HG03565 (cell line): ENCODE measurements at regions not wholly inside any gene's neighbourhood (a gene's known extent, or its start where the extent isn't known, plus 50 kb on each side); places are given as distances from the start of the nearest gene placed in this dataset.
A peak's percentile ranks its signal among the peaks of the same experiment; 100 is the strongest.

Experiments used
- ATAC-seq: cut with Tn5 transposase; IDR thresholded peaks from one replicate; pipeline ENCODE4 v1.9.1; 2021; ENCODE audit warnings: mild to moderate bottlenecking, moderate library complexity; ENCODE audit not compliant: unreplicated experiment

DNA sequence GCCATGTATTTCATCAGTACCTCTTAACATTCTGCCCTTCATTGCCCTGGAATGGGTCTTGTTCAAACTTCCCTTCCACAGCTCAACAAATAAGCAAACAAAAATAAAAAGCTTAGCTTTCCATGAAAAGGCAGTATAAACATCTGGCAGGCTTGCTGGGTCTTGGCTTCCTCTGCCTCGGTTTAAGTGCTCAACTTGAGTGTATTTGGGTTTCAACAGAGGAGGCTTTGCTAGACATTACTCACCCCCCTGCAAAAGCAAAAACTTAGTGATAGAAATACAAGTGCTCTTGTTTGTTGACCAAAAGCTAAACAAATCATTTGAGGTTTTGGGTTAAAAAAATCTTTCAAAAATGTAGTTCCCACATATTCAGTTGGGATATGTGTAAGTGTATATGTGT, 518.5 kb downstream of the PLPP3 start:
- ATAC-seq, result no peak

DNA sequence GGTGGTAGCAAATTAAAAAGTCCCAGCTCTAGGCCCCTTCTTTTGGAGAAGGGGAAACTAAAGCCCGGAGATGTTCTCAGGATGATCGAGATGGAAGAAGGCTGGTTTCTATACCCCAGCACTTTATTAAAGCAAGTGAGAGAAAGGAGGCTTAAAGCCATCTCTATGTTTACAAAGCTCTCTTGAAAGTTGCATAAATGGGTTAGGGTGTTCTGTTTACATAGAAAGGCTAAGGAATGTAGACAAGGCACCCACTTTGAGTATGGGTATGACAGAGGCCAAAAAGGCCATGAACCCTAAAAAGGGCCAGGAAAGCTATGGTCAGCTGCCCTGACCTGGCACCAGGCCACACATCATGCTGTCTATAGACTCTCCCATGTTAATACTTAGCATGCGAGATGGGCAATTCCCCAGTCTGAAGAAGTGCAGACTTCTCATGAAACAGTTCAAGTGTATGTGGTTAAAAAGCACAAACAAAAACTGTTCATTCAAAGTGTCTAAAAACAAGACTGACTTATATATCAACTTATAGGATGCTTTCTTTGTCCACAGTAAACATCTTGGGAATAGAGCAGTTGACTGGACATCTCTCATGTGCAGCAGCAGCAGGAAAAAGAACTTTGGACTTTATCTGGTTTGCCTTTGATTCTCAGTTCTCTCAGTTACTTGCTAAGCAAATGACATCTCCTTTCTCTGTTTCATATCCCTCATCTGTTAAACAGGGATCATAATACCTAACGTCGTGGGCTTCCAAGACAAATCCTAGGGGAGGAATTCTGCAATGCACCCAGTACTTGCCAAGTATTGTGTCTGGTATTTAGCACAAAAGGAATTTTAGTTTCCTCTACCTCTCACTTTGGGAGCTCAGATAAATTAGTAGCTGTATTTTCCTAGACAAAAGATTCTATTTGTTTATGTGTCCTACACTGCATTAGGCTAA, 521.6 kb downstream of the PLPP3 start:
- ATAC-seq, result no peak

DNA sequence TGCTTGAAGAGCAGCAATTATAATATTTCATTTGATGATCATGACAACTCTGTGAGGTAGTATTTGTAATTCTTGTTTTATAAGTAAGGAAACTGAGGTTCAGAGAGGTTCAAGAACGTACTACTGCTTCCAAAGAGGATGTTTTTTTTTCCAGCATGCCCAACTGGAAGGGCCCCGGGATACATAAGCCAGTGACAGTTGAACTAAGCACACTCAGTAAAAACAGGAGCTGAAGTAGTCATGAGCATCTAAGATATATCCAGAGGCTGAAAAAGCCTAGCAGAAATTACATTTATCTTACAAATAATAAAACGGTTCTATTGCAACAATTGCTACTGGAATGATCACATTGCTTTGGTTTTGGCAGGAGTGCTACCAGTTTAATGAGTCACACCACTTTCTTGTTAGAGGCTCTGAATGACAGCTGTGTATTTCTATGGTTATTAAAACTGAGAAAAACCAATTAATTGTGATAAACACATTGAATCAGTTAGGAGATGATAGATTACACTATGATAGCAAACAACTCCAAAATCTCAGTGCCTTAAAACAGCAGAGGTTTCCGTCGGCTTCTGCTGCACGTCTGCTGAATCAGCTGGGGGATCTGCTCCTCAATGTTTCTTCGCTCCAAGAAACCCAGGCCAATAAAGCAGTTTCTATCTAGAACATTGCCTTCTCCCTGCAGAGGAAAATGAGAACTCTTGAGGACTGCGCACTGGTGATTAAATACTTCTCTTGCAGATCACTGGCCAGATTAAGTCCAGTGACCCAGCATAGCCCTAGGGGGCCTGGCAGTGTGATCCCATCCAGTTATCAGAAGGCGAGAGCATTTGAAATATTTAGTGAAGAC, 522.7 kb downstream of the PLPP3 start:
- no peak for ATAC-seq

DNA sequence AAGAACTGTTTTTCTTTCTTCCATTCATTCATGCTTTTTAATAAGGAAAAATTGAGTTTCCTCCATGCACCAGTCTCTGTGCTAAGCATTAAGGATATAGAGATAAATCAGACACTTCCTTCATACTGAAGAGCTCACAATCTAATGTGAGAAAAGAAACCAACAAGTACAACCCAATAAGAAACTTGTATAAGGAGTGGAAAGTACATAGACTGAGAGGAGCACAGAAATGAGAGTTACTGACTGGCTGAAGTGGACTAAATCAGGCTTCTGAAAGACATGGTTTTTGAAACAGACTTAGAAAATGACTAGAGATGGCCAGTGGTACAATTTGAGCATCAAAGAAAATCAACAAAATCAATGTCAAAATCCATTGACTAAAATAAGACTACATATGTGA, 524.4 kb downstream of the PLPP3 start:
- ATAC-seq, result no peak

DNA sequence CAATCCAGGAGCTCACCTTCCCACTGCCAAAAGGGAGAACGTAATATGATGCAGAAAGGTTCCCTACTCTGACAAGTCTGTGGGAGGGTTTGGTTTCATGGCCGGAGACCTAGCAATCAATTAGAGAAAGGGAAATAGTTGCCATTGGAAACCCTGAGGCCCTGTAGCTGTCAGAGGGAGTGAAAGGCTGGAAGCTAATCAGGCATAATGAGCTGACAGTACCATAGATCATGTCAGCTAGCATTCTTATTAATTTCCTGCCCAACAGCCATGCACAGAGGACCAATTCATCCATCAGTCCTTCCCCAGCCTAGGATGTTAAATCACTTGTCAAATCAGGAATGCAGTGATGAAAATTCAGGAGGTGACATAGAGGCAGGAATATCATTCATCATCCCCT, 527.3 kb downstream of the PLPP3 start:
- ATAC-seq, result no peak

DNA sequence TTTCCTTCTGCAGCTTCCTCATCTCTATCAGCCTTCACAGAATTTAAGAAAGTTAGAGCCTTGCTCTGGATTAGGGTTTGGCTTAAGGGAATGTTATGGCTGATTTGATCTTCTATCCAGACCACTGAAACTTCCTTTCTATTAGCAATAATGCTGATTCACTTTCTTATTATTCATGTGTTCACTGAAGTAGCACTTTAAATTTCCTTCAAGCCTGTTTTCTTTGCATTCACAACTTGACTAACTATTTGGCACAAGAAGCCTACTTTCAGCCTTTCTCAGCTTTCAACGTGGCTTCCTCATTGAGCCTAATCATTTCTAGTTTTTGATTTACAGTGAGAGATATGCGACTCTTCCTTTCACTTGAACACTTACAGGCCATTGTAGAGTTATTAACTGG, 528.5 kb downstream of the PLPP3 start:
- ATAC-seq, result no peak

DNA sequence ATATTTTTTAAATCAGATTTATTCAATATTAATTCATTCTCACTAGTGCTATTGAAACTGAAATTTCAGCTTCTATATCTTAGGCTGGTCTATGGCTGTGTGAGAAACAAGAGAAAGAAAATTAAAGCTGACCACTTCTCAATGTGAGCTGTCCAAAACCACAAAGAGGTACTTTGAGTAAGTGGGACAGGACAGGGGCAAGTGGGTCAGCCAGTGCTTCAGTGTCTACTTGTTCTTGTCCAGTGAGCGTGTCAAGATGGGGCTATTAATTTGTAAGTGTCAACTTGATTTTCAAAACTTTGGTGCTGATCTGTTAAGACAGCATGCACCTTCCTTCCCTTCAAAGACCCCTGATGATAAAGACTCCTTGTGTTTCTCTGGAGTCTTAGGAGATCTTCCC, 533.9 kb downstream of the PLPP3 start:
- peak; percentile 53 for ATAC-seq

DNA sequence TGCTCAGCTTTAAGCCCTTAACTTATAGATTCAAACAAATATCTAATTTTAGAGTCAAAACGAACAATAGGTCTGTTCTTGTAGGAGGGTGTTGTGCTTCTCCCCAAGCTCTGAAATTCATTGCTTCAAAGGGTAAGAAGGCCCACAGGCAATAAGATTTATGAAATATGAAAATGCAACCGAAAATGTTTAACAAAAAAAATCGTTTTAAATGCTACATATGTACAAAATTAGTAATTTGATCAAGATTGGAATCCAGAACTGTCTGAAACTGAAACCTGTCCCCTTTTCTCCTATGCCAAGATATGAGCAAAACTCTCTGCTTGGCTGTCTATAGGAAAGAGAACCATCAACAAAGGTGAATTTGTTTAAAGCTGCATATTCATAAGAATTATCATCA, 534.3 kb downstream of the PLPP3 start:
- ATAC-seq, result peak; percentile 62

DNA sequence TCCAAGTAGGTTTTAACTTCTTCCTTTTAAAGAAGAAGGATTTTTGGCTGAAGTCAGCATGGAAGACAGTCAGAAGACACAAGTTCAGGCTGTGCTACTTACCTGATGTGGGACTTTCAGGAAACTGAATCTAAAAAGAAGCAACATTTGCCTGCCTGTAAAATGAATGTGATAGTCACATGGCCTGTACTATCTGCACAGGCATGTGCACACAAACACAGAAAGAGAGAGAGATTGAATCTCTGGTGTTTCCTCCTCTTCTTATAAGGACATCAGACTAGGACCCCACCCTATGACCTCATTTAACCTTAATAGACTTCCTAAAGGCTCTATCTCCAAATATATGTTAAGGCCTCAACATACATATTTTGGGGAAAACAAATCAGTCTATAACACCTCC, 542.9 kb downstream of the PLPP3 start:
- no peak for ATAC-seq

DNA sequence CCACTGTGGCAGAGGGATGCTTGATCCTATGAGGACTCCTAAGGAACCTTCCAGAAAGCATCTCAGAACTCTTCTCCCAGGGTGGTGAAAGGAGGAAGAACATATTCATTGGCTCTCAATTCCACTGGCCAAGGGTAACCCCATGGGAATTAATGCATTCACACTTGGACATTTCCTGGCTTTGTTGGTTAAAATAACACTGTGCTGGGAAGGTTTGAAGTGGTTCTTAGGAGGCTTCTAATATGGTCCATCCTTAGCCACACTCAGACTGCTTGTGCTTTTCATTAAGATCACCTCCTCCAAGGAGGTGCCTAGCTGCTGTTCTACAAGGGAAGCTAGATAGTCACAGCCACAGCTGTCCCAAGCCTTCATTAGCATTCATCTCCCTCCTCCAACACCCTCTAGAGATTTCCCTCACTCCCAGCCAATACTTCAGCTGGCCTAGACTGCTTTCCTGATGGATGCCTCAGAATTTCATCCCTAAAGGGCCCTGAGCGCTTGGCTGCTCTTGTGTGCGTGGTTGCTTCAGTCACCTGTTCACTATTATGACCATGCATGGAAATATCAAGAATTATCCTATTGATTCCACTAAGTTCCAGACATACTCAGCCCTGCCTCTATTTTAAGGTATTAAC, 544.4 kb downstream of the PLPP3 start:
- no peak for ATAC-seq

DNA sequence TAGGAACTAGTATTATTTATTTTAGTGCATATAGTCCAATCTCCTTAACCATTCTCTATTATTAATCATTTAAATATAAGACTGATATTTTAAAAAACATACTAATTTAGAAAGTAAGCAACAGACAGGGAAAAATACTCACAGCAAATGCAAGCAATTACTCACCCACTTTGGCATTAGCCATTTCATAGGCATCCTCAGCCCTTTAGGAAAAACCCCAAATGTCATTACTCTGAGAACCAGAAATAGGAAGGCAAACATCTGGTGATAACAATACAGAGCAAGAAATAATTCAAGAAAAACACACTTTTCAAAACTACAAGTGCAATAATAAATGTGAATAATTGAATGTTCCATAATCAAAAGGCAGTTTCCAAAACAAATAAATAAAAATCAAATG, 545.1 kb downstream of the PLPP3 start:
- ATAC-seq, result no peak

DNA sequence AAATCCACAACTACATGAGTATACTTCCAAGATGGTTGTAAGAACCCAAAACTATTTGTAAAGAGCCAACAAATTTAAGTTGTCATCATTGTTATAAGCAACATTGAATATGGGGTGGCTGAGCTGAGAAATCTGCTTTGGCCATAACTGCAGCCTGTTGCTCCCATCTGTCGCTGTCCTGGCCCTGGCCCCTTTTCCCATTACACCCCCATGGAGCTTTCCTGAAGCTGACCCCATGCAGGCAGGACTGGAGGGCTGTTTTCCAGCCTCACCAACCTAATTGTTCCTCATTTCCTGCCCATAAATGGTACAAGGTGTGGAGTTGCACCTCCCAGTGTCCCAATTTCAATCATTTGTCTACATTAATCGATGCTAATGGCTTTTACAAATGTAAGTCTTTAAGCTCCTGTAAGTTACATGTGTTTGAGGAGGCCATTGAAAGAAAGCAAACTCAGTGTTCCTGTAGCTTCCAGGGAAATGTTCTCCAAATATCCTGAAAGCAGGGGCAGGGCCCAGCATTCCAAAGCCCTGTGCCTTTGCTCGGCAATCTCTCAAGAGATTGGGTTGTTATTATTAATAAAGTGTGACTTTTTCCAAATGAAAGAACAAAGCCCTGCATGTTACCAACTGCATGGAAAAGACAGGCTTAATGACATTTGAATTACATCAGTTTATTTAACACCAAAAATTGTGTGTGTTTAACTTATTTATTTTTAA, 545.9 kb downstream of the PLPP3 start:
- no peak for ATAC-seq

DNA sequence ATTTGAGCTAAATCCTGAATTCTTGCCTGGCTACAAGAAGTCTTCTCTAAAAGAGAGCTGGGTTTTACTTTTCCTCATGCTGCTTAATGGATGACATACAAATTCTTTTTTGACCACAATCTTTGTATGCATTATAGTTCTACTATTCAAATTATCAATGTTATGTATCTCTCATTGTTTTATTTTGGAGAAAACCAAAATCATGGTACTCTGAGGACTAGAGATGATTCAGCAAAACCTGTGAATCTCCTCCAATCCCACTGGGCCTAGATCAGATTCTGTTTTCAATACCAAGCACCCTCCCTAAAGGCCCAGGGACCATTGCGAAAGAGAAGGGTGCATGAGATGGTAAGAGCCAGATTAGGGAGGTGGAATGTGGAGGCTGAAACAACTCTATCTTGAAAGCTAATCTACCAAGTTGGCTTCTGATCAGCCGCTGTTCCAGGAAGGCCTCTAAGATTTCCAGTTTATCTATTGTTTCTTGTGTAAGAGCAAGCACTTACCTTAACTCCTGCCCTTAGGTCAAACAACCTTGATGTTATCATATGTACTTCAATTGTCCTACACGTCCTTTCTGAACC, 547.2 kb downstream of the PLPP3 start:
- ATAC-seq, result no peak

DNA sequence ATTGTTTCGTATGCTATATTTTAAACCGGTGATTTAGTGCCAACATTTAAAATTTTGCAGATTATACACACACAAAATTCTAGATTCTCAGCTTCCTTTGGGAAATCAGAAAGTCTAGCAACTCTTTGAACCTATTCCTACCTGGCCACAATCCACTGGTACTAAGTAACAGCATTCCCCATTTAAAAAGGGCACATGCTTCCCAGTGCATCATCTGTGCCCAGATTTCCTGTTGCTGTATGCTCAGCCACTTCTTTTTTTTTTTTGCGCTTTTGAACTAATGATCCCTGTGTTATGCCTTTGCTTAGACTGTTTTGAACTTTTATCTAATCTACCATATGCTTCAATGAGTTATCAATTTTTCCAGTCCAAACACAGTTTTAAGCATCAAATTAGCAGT, 548.4 kb downstream of the PLPP3 start:
- ATAC-seq, result no peak

DNA sequence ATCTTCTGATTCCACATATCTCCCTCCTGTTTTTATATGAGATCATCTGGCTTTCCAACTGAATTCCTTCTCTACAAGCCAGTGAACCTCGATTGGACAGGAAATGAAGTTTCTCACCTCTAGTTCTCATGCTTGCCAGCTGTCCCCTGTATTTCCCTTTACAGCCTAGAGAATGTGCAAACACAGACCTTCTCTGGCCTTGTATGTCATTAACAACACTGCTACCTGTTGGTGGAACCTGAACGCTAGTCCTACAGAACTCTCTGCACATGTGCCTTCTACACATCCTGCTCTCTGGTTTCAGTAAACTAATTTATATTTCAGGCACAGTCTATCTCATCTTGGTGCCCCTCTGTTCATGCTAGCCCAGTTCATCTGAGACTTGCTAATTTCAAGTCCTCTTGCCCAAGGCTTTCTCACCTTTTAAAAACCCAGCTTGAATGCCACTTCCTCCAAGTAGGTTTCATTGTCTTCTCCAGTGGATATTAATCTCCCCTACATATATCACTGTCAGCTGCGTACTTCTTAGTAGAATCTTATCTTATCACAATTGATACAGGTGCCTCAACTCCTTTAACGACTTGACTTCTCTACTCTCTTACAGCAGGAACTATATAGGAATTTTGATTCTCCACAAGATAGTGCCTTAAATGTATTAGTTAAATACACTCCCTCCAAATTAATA, 549.9 kb downstream of the PLPP3 start:
- ATAC-seq, result no peak

DNA sequence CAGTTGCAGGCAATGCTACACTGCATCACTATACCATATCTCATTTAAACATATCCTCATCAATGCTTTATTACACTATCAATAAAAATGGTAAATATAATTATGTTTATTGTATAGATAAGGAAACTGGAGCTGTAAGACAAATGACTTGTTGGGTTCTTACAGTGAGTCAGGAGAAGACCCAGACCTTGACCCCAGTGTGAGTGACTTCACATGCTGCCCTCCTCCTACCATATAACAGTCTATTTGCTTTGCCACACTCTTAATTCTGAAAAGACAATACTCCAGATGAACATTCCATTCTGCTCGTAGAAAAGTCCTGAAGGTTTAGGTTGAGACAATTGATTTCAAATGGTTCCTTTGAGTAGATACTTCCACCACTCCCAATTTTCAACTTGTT, 550.5 kb downstream of the PLPP3 start:
- no peak for ATAC-seq

DNA sequence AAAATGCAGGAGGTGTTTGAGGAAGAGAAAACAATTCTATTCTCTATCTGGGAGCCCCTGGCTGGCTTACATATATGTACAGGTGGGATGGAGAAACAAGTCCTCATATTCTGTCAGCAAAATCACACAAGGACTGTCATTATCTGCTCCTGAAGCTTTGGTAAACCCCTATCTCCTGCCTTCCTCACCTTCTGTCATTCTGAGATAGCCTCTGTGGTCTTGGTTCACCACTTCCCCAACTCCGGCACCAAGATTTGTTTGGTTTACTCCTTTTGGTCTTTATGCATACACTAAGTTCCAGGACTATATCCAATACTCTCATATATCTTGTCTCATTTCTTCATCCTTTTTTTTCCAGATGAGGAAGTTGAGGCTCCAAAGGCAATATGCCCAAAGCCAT, 551.1 kb downstream of the PLPP3 start:
- peak; percentile 53 for ATAC-seq

DNA sequence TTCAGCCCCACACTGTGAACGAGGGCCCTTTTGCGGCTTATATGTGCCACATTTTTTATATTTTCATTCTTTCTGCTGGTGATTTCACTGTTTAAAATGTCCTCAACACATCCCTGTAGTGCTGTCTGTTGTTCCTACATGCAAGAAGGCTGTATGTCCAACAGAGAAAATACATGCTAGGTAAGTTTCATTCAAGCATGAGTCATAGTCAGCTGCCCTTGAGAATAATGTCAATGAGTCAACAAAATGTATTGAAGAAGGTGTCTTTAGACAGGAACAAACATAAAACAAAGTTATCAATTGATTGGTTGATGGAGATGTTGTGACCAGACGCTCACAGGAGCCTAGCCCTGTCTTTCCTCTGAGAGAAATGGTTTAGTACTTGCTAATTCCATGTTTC, 553.4 kb downstream of the PLPP3 start:
- ATAC-seq, result no peak

DNA sequence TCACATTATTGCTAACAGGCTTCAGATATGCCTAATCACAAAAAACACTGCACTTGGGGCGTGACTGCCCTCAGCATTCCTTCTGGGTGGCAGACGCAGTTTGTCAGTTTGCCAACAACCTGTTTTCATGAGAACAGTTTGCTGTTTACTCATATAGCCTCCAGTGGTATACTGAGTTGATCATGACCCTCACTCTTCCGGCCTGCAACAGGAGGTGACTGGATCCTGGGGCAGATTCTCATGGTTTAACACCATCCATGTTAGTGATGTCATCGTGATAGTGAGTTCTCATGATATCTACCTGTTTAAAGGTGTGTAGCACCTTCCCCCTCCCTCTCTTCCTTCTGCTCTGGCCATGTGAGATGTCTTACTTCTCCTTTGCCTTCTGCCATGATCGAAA, 555.2 kb downstream of the PLPP3 start:
- ATAC-seq, result no peak

DNA sequence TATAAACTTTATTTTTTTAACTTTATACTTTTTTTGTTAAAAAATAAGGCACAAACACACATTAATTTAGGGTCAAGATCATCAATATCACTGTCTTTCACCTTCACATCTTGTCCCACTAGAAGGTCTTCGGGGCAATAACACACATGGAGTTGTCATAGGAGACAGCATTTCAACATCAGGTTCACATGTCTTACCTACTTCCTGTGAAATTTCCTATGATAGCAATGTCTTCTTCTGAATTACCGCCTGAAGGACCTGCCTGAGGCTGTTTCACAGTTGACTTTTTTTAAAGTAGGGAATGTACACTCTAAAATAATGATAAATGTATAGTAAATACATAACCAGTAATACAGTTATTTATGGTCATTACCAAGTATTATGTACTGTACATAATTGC, 559.4 kb downstream of the PLPP3 start:
- ATAC-seq, result no peak
